ENCODE measurements at regions not wholly inside any gene's neighbourhood (a gene's known extent, or its start where the extent isn't known, plus 50 kb on each side); places are given as distances from the start of the nearest gene placed in this dataset.

DNA sequence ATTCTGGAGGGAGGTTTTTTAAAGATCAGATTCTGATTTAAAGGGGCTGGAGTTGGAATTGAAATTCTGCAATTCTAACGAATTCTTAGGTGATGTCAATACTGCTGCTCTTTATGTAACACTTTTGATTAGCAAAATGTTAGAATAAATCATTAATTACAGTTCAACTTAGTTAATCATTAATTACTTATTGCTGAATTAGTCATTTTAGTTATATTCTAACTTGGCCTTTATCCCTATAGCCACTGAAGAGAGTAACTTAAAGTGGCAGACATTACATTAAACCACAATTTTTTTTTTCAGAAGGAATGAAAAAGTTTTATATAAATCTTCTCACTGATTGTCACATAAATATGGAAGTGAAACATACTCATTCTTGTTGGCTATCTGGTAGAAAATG is 206.6 kb upstream of the ITM2A start:
- no peak overlapping the region for H3K4me3 Mint-ChIP-seq
- H3K36me3 Mint-ChIP-seq (ENCODE audit: low read depth) = no peaks in the 10 kb centered on the region
- no peak overlapping the region for H3K27ac Mint-ChIP-seq
- no peaks in the 10 kb centered on the region for H3K4me1 ChIP-seq (ENCODE audit: control insufficient read depth, insufficient read depth, low read length)
- H3K36me3 ChIP-seq (ENCODE audit: control insufficient read depth, insufficient read depth, low read length) = no peaks in the 10 kb centered on the region
- H3K27me3 ChIP-seq (ENCODE audit: control insufficient read depth, insufficient read depth, low read length, poor library complexity, severe bottlenecking) = no peaks in the 10 kb centered on the region
- WGBS, 2 experiments (ENCODE audit: insufficient coverage in 1 of 2, insufficient read length in 1 of 2) = 63% methylated on average over 1 of the region's 1 CpG; no CpG with 5 or more reads in 1 of the 2 experiments
- H3K27me3 Mint-ChIP-seq (ENCODE audit: insufficient read depth) = no peaks in the 10 kb centered on the region
- no peak for DNase-seq
- H3K9me3 ChIP-seq (ENCODE audit: control insufficient read depth, low read length) = no peaks in the 10 kb centered on the region
- peaks cover 21% of the 10 kb centered on the region for H3K9me3 Mint-ChIP-seq
- TF ChIP-seq CTCF (conservative IDR thresholded peaks at IDR 0.05) = no peak
- no peak overlapping the region for H3K9ac ChIP-seq (ENCODE audit: extremely low read depth, low read length, poor library complexity, severe bottlenecking)
- no peak overlapping the region for H3K4me3 ChIP-seq (ENCODE audit: low read length)
- H3K4me1 Mint-ChIP-seq = no peaks in the 10 kb centered on the region
- H3K27ac ChIP-seq (ENCODE audit: low read depth, low read length) = no peak overlapping the region

GRCh38 chrX:79572566-79572965 is 205.4 kb upstream of the ITM2A start:
- H3K9me3 Mint-ChIP-seq = peaks cover 27% of the 10 kb centered on the region
- Histone ChIP-seq H3K4me1 (ENCODE audit: control insufficient read depth, insufficient read depth, low read length) (no peaks in the 10 kb centered on the region), H3K27ac (ENCODE audit: low read depth, low read length) (no peak overlapping the region), H3K4me3 (ENCODE audit: low read length) (no peak overlapping the region), H3K9me3 (ENCODE audit: control insufficient read depth, low read length) (no peaks in the 10 kb centered on the region), H3K36me3 (ENCODE audit: control insufficient read depth, insufficient read depth, low read length) (no peaks in the 10 kb centered on the region), H3K9ac (ENCODE audit: extremely low read depth, low read length, poor library complexity, severe bottlenecking) (no peak overlapping the region), H3K27me3 (ENCODE audit: control insufficient read depth, insufficient read depth, low read length, poor library complexity, severe bottlenecking) (no peaks in the 10 kb centered on the region)
- H3K36me3 Mint-ChIP-seq (ENCODE audit: low read depth) = no peaks in the 10 kb centered on the region
- TF ChIP-seq CTCF (conservative IDR thresholded peaks at IDR 0.05) = no peak
- 86 to 91% methylated on average over 5 to 6 of the region's 6 CpGs for WGBS, 2 experiments (ENCODE audit: insufficient coverage in 1 of 2, insufficient read length in 1 of 2)
- H3K27ac Mint-ChIP-seq = no peak overlapping the region
- no peaks in the 10 kb centered on the region for H3K4me1 Mint-ChIP-seq
- DNase-seq = no peak
- no peaks in the 10 kb centered on the region for H3K27me3 Mint-ChIP-seq (ENCODE audit: insufficient read depth)
- H3K4me3 Mint-ChIP-seq = no peak overlapping the region

GRCh38 chrX:79570524-79571240 is 203.5 kb upstream of the ITM2A start:
- H3K27ac Mint-ChIP-seq = no peak overlapping the region
- no peaks in the 10 kb centered on the region for H3K36me3 Mint-ChIP-seq (ENCODE audit: low read depth)
- Histone ChIP-seq H3K4me1 (ENCODE audit: control insufficient read depth, insufficient read depth, low read length) (no peaks in the 10 kb centered on the region), H3K4me3 (ENCODE audit: low read length) (no peak overlapping the region), H3K36me3 (ENCODE audit: control insufficient read depth, insufficient read depth, low read length) (no peaks in the 10 kb centered on the region), H3K27me3 (ENCODE audit: control insufficient read depth, insufficient read depth, low read length, poor library complexity, severe bottlenecking) (no peaks in the 10 kb centered on the region), H3K27ac (ENCODE audit: low read depth, low read length) (no peak overlapping the region), H3K9me3 (ENCODE audit: control insufficient read depth, low read length) (no peaks in the 10 kb centered on the region), H3K9ac (ENCODE audit: extremely low read depth, low read length, poor library complexity, severe bottlenecking) (no peak overlapping the region)
- WGBS, 2 experiments (ENCODE audit: insufficient coverage in 1 of 2, insufficient read length in 1 of 2) = 92% methylated on average over 8 of the region's 8 CpGs; no CpG with 5 or more reads in 1 of the 2 experiments
- H3K4me3 Mint-ChIP-seq = no peak overlapping the region
- H3K9me3 Mint-ChIP-seq = peaks cover 39% of the 10 kb centered on the region
- no peaks in the 10 kb centered on the region for H3K27me3 Mint-ChIP-seq (ENCODE audit: insufficient read depth)
- DNase-seq = no peak
- no peak for TF ChIP-seq CTCF (conservative IDR thresholded peaks at IDR 0.05)
- H3K4me1 Mint-ChIP-seq = no peaks in the 10 kb centered on the region
